Ascending aorta (tissue), 2 donors: ENCODE measurements at regions not wholly inside any gene's neighbourhood (a gene's known extent, or its start where the extent isn't known, plus 50 kb on each side); places are given as distances from the start of the nearest gene placed in this dataset.
"Not testable (repeated sequence)": the region's sequence is repeated elsewhere in the genome, so short reads cannot be mapped to it uniquely, and the experiment has no call there.

Experiments used
- DNase-seq, 2 donors: peaks; one replicate each; pipeline ENCODE4 v3.0.0-alpha.2; 2019; ENCODE audit warnings: low spot score in 2 of 2
- H3K27ac ChIP-seq, 2 donors: fragments of 200-600 bp; sonication (generic); one replicate each; pipeline ENCODE4 v1.5.1; 2016 to 2017; ENCODE audit warnings: mild to moderate bottlenecking in 1 of 2
- H3K27me3 ChIP-seq: fragments of 200-600 bp; sonication (generic); one replicate; pipeline ENCODE4 v1.5.1; 2017
- H3K36me3 ChIP-seq, 2 donors: fragments of 200-600 bp; sonication (generic); one replicate each; pipeline ENCODE4 v1.5.1; 2016
- H3K4me1 ChIP-seq, 2 donors: fragments of 200-600 bp; sonication (generic); one replicate each; pipeline ENCODE4 v1.5.1; 2016 to 2017; ENCODE audit warnings: mild to moderate bottlenecking in 1 of 2
- H3K4me3 ChIP-seq, 2 donors: fragments of 200-600 bp; sonication (generic); one replicate each; pipeline ENCODE4 v1.5.1; 2016 to 2017; ENCODE audit warnings: mild to moderate bottlenecking in 1 of 2
- H3K9me3 ChIP-seq, 2 donors: fragments of 200-600 bp; sonication (generic); one replicate each; pipeline ENCODE4 v1.5.1; 2016
- CTCF ChIP-seq, 3 experiments: fragments of 200-600 bp in 2 of 3; fragments of 450-650 bp in 1 of 3; sonication (generic) in 2 of 3; IDR thresholded peaks; one replicate each; pipeline ENCODE4 v1.5.1; 2016 to 2019; ENCODE audit warnings: antibody characterized with exemption in 3 of 3, mild to moderate bottlenecking in 1 of 3, moderate library complexity in 1 of 3
- intact Hi-C: fragments of 100-400 bp; cut with DNase I; formaldehyde crosslinking; loops from one replicate; pipeline ENCODE4 v1.15.1; 2023

DNA sequence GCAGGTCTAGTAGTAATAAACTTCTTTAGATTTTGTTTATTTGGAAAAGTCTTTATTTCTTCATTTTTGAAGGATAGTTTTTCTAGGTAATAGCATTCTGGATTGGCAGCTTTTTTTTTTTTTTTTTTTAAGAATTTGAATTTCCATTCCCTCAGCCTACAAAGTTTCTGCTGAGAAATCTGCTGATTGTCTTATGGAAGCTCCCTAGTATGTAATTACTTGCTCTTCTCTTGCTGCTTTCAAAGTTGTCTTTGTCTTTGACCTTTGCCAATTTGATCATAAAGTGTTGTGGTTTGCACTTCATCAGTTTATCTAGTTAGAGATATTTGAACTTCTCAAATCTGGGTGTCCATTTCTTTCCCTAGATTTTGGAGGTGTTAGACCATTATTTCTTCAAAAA, 82.2 kb upstream of the GMDS start:
- no peak for DNase-seq
- H3K27me3 ChIP-seq, result no peaks in the 10 kb centered on the region
- H3K27ac ChIP-seq, result no peak overlapping the region
- intact Hi-C loops, result no loop called here
- H3K9me3 ChIP-seq, result peaks cover 15 to 50% of the 10 kb centered on the region in 2 donors
- no peak overlapping the region for H3K4me3 ChIP-seq
- H3K4me1 ChIP-seq, result peaks cover 0 to 8% of the 10 kb centered on the region in 2 donors
- no peak for TF ChIP-seq CTCF (IDR thresholded peaks at IDR 0.05)
- no peaks in the 10 kb centered on the region for H3K36me3 ChIP-seq

- no peaks in the 10 kb centered on the region for H3K4me1 ChIP-seq
- no peak overlapping the region for H3K27ac ChIP-seq
- H3K9me3 ChIP-seq, result peaks cover 15 to 61% of the 10 kb centered on the region in 2 donors
- no peak overlapping the region for H3K4me3 ChIP-seq
- no peak for DNase-seq
- TF ChIP-seq CTCF (IDR thresholded peaks at IDR 0.05), result no peak
- H3K36me3 ChIP-seq, result no peaks in the 10 kb centered on the region
- no peaks in the 10 kb centered on the region for H3K27me3 ChIP-seq
- intact Hi-C loops, result no loop called here
Measured at GRCh38 chr6:2324166-2324953, 79.0 kb upstream of the GMDS start.

- H3K4me1 ChIP-seq, DNase-seq, intact Hi-C loops: not testable (repeated sequence)
Measured at GRCh38 chr6:2317498-2317897, 72.1 kb upstream of the GMDS start.

GRCh38 chr6:2314641-2315040, 69.2 kb upstream of the GMDS start:
- H3K36me3 ChIP-seq, result peaks cover 0 to 4% of the 10 kb centered on the region in 2 donors
- DNase-seq, result no peak
- H3K4me3 ChIP-seq, result no peak overlapping the region
- no peak overlapping the region for H3K27ac ChIP-seq
- no peak for TF ChIP-seq CTCF (IDR thresholded peaks at IDR 0.05)
- H3K4me1 ChIP-seq, result no peaks in the 10 kb centered on the region
- peaks cover 0 to 2% of the 10 kb centered on the region in 2 donors for H3K9me3 ChIP-seq
- no peaks in the 10 kb centered on the region for H3K27me3 ChIP-seq
- intact Hi-C loops, result no loop called here

More at GRCh38 chr6:2317498-2317897, 72.1 kb upstream of the GMDS start:
- not testable (repeated sequence) for H3K27ac ChIP-seq, H3K27me3 ChIP-seq, H3K4me3 ChIP-seq, H3K36me3 ChIP-seq
- H3K9me3 ChIP-seq, result peaks cover 0 to 13% of the 10 kb centered on the region in 2 donors

GRCh38 chr6:2310042-2310441, 64.6 kb upstream of the GMDS start:
- Histone ChIP-seq H3K4me3 (no peak overlapping the region), H3K27me3 (no peaks in the 10 kb centered on the region), H3K36me3 (no peaks in the 10 kb centered on the region), H3K4me1 (no peaks in the 10 kb centered on the region), H3K27ac (no peak overlapping the region), H3K9me3 (peaks cover 0 to 2% of the 10 kb centered on the region in 2 donors)
- TF ChIP-seq CTCF (IDR thresholded peaks at IDR 0.05), result no peak
- DNase-seq, result no peak
- intact Hi-C loops, result no loop called here

DNA sequence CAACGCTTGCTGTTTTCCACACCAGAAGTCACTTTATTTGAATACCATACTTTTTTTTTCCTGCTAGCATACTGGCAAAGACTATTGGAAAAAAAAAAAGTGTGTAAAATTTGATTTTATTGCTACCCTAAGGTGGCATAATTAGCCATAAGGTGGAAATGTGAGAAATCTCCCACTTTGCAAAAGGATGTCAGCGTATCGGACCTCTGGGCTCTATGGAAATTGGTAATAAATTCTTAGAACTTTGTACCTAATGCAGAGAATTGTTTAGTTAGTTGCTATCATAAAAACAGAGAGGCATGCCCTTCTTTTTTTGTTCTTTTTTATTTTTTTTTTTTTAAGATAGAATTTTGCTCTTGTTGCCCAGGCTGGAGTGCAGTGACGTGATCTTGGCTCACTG, 63.7 kb upstream of the GMDS start:
- TF ChIP-seq CTCF (IDR thresholded peaks at IDR 0.05), result no peak
- intact Hi-C loops, result no loop called here
- H3K4me3 ChIP-seq, result no peak overlapping the region

More for the DNA sequence above, 63.7 kb upstream of the GMDS start:
- no peak overlapping the region for H3K27ac ChIP-seq
- no peaks in the 10 kb centered on the region for H3K36me3 ChIP-seq
- no peaks in the 10 kb centered on the region for H3K4me1 ChIP-seq
- H3K9me3 ChIP-seq, result peaks cover 0 to 2% of the 10 kb centered on the region in 2 donors
- no peak for DNase-seq
- no peaks in the 10 kb centered on the region for H3K27me3 ChIP-seq
